ENCODE measurements at regions not wholly inside any gene's neighbourhood (a gene's known extent, or its start where the extent isn't known, plus 50 kb on each side); places are given as distances from the start of the nearest gene placed in this dataset.

DNA sequence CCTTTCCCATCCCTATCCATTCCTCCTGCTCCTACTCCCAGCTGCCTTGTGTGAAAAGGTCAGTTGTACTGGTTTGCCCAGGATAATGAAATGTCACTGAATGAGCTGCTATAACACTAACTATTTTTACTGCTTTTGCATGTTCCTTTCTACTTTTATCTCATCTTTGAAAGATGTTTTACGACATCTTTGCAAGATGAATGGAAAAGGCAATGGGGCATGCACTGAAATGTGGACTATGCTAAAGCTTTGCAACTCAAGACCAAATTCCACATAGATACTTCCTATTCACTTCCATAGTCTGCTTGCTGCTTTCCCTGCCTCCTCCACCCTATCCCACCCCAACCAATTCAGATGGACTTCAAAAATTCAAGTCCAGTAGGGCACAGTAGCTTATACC lies 111.3 kb downstream of the SETD4 start:
- no peak overlapping the region for H2AFZ ChIP-seq (ENCODE audit: low read length)
- H3K4me1 Mint-ChIP-seq: no peaks in the 10 kb centered on the region

More for the DNA sequence above, 111.3 kb downstream of the SETD4 start:
- no peaks in the 10 kb centered on the region for H3K27me3 ChIP-seq (ENCODE audit: insufficient read depth, low read length)
- Mint-ChIP-seq H3K27ac (no peak overlapping the region), H3K4me3 (no peak overlapping the region), H3K9me3 (no peaks in the 10 kb centered on the region), H3K27me3 (ENCODE audit: low read depth) (no peaks in the 10 kb centered on the region; the same call in 1 of the 2 replicates), H3K36me3 (ENCODE audit: insufficient read depth in 1 of 3, low read depth in 3 of 3) (no peaks in the 10 kb centered on the region)
- H3K18ac ChIP-seq (ENCODE audit: insufficient read length, low read depth, low read length): no peak overlapping the region
- TF ChIP-seq, protein P1, sequence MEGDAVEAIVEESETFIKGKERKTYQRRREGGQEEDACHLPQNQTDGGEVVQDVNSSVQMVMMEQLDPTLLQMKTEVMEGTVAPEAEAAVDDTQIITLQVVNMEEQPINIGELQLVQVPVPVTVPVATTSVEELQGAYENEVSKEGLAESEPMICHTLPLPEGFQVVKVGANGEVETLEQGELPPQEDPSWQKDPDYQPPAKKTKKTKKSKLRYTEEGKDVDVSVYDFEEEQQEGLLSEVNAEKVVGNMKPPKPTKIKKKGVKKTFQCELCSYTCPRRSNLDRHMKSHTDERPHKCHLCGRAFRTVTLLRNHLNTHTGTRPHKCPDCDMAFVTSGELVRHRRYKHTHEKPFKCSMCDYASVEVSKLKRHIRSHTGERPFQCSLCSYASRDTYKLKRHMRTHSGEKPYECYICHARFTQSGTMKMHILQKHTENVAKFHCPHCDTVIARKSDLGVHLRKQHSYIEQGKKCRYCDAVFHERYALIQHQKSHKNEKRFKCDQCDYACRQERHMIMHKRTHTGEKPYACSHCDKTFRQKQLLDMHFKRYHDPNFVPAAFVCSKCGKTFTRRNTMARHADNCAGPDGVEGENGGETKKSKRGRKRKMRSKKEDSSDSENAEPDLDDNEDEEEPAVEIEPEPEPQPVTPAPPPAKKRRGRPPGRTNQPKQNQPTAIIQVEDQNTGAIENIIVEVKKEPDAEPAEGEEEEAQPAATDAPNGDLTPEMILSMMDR (conservative IDR thresholded peaks at IDR 0.05): no peak
- no peak overlapping the region for H2BK12ac ChIP-seq (ENCODE audit: insufficient read length, low read depth, low read length)
- H3K23ac ChIP-seq (ENCODE audit: insufficient read length, low read depth, low read length): no peak overlapping the region
- no peak overlapping the region for H3K27ac ChIP-seq (ENCODE audit: insufficient read length, low read depth, low read length)
- no peak overlapping the region for H4K5ac ChIP-seq (ENCODE audit: insufficient read length, low read depth, low read length)
- DNase-seq: no peak
- H3K4me2 ChIP-seq (ENCODE audit: insufficient read depth, insufficient read length, low read length): no peak overlapping the region
- no peak overlapping the region for H2BK5ac ChIP-seq (ENCODE audit: insufficient read length, low read length)
- H3K79me2 ChIP-seq (ENCODE audit: insufficient read depth, low read length): no peaks in the 10 kb centered on the region
- no peaks in the 10 kb centered on the region for H3K9me3 ChIP-seq (ENCODE audit: control insufficient read depth, low read depth, low read length)
- no peaks in the 10 kb centered on the region for H3K23me2 ChIP-seq (ENCODE audit: insufficient read length, low read depth, low read length, poor library complexity, severe bottlenecking)
- no peaks in the 10 kb centered on the region for H3K79me1 ChIP-seq (ENCODE audit: insufficient read depth, low read depth, low read length, poor library complexity, severe bottlenecking)
- H3K56ac ChIP-seq (ENCODE audit: insufficient read length, low read depth, low read length): no peak overlapping the region
- no peak overlapping the region for H3K14ac ChIP-seq (ENCODE audit: insufficient read depth, low read length)
- no CpG with 5 or more reads among the region's 1 CpG for WGBS (ENCODE audit: extremely low coverage, insufficient read length, low lambda C conversion rate)
- no peak overlapping the region for H3K4ac ChIP-seq (ENCODE audit: low read depth, low read length)
- no peak overlapping the region for H4K91ac ChIP-seq (ENCODE audit: insufficient read length, low read depth, low read length)
- no peak overlapping the region for H2AK5ac ChIP-seq (ENCODE audit: insufficient read length, low read length)
- H2BK120ac ChIP-seq (ENCODE audit: low read depth, low read length, poor library complexity, severe bottlenecking): no peak overlapping the region
- H3T11ph ChIP-seq (ENCODE audit: low read length): no peak overlapping the region
- H3K4me1 ChIP-seq (ENCODE audit: insufficient read depth, low read length): no peaks in the 10 kb centered on the region
- no peak overlapping the region for H2BK20ac ChIP-seq (ENCODE audit: low read depth, low read length, poor library complexity, severe bottlenecking)
- no peak overlapping the region for H2BK15ac ChIP-seq (ENCODE audit: low read depth, low read length)
- no peaks in the 10 kb centered on the region for H4K20me1 ChIP-seq (ENCODE audit: control insufficient read depth, insufficient read depth, insufficient read length)
- no peak overlapping the region for H4K8ac ChIP-seq (replicated peaks; ENCODE audit: insufficient read length, low read depth, low read length)
- H3K9ac ChIP-seq (ENCODE audit: extremely low read depth, insufficient read length, low read length): no peak overlapping the region

All from H9 (cell line).